Aorta (tissue), 5 donors: ENCODE measurements at regions not wholly inside any gene's neighbourhood (a gene's known extent, or its start where the extent isn't known, plus 50 kb on each side); places are given as distances from the start of the nearest gene placed in this dataset.

ENCODE experiments used
- ATAC-seq: fragments of 200-7000 bp; cut with Tn5 transposase; one replicate; pipeline ENCODE4 v1.9.1; 2022; ENCODE audit warnings: moderate library complexity; ENCODE audit not compliant: low FRiP score
- DNase-seq, 2 donors: peaks; one replicate each; pipeline ENCODE4 v3.0.0-alpha.2; 2020
- H3K27ac ChIP-seq, 2 donors: one replicate each; pipeline ENCODE4 v1.5.1; 2013; ENCODE audit warnings: low read length in 2 of 2, mild to moderate bottlenecking in 2 of 2, moderate library complexity in 2 of 2, control low read depth in 1 of 2, inconsistent platforms in 1 of 2, low read depth in 1 of 2
- H3K27me3 ChIP-seq, 2 donors: one replicate each; pipeline ENCODE4 v1.6.1; 2013; ENCODE audit warnings: control low read depth in 1 of 2, low read length in 1 of 2, mild to moderate bottlenecking in 1 of 2, moderate library complexity in 1 of 2; ENCODE audit not compliant: insufficient read depth in 2 of 2, control insufficient read depth in 1 of 2
- H3K36me3 ChIP-seq, 2 donors: one replicate each; pipeline ENCODE4 v1.6.1; 2013; ENCODE audit warnings: control low read depth in 1 of 2, low read length in 1 of 2, mild to moderate bottlenecking in 1 of 2; ENCODE audit not compliant: insufficient read depth in 2 of 2, control insufficient read depth in 1 of 2
- H3K4me1 ChIP-seq, 2 donors: one replicate each; pipeline ENCODE4 v1.6.1; 2013; ENCODE audit warnings: low read length in 2 of 2, control low read depth in 1 of 2, mild to moderate bottlenecking in 1 of 2, moderate library complexity in 1 of 2; ENCODE audit not compliant: insufficient read depth in 2 of 2, control insufficient read depth in 1 of 2
- H3K4me3 ChIP-seq, 2 donors: one replicate each; pipeline ENCODE4 v1.5.1; 2013; ENCODE audit warnings: low read length in 2 of 2, control low read depth in 1 of 2, mild to moderate bottlenecking in 1 of 2
- H3K9me3 ChIP-seq: one replicate; pipeline ENCODE4 v1.6.1; 2013; ENCODE audit warnings: mild to moderate bottlenecking, low read length; ENCODE audit not compliant: control insufficient read depth
- WGBS, 2 donors: extraction: QIAGEN DNeasy Blood & Tissue Kit; methylation state at CpG; one replicate each; pipeline ENCODE4 v1.1.7; 2013; 5-methylcytosine and 5-hydroxymethylcytosine counted together
- intact Hi-C, 2 donors: fragments of 100-400 bp; cut with DNase I; formaldehyde crosslinking; loops; one replicate each; pipeline versions ENCODE4 v1.14.2 to v1.15.0; 2022
- donor health status: healthy with polysubstance abuse.
- donor health status: Bipolar disorder and iron deficiency.
- donor health status: DM: no; HTN: no; CAD: no.
- donor health status: DM: no; HTN: no; CAD: no.
- donor health status: DM: yes; HTN: yes; CAD: no.

DNA sequence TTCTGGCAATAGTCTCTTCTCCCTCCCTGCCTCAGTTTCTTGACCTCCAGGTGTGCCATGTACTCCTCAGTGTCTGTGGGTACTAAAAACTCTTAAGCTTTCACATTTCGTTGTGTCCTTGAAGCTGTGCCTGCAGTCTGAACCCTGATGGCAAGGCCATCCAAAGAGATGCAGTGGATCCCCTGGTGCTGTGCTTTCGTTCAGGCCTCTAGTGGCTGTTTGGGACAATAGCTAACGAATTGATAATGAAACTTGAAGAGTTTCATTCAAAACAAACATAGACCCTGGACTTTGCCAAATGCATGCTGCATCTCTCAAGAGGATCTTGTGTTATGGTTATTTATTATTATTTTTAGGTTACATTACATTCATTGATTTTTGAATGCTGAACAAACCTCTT is 523.1 kb upstream of the FSIP2 start:
- Histone ChIP-seq H3K9me3 (no peaks in the 10 kb centered on the region), H3K27ac (no peak overlapping the region), H3K27me3 (no peaks in the 10 kb centered on the region), H3K4me3 (no peak overlapping the region), H3K4me1 (no peaks in the 10 kb centered on the region), H3K36me3 (no peaks in the 10 kb centered on the region)
- 44 to 49% methylated on average over 3 of the region's 3 CpGs for WGBS, 2 donors
- ATAC-seq (no peak), DNase-seq (no peak)
- intact Hi-C loops, result no loop called here

DNA sequence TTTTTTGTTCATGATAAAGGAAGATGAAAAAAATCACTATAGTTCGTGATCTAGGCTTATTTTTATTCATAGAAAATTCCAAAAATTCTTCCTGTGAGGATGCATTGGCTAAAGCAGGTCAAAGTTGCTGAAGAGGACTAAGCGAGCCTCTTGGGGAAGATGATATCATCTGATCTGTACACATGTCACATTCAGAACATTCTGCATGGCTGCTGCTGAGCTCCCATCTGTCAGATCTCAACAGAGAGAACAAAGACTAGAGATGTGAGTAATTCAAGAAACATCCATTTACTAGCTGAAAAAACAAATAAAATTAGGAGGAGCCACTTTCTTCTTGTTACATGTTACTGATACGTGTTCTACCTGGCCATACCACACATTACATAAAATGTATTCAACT is 518.6 kb upstream of the FSIP2 start:
- Histone ChIP-seq H3K27ac (no peak overlapping the region), H3K27me3 (no peaks in the 10 kb centered on the region), H3K36me3 (no peaks in the 10 kb centered on the region), H3K9me3 (no peaks in the 10 kb centered on the region), H3K4me3 (no peak overlapping the region), H3K4me1 (no peaks in the 10 kb centered on the region)
- no peak for ATAC-seq
- 57 to 61% methylated on average over 3 of the region's 3 CpGs for WGBS, 2 donors
- intact Hi-C loops, result no loop called here
- no peak for DNase-seq

GRCh38 chr2:185222311-185222710 is 516.3 kb upstream of the FSIP2 start:
- no peaks in the 10 kb centered on the region for H3K9me3 ChIP-seq
- whole genome bisulfite sequencing, 2 donors, result 35 to 48% methylated on average over 1 of the region's 1 CpG
- ATAC-seq (no peak), DNase-seq (no peak)
- no peak overlapping the region for H3K27ac ChIP-seq
- no peaks in the 10 kb centered on the region for H3K27me3 ChIP-seq
- H3K4me3 ChIP-seq, result no peak overlapping the region
- intact Hi-C loops, result no loop called here
- no peaks in the 10 kb centered on the region for H3K4me1 ChIP-seq
- H3K36me3 ChIP-seq, result no peaks in the 10 kb centered on the region

- Histone ChIP-seq H3K4me1 (no peaks in the 10 kb centered on the region), H3K4me3 (no peak overlapping the region), H3K9me3 (no peaks in the 10 kb centered on the region), H3K27me3 (no peaks in the 10 kb centered on the region), H3K36me3 (no peaks in the 10 kb centered on the region), H3K27ac (no peak overlapping the region)
- DNase-seq (no peak), ATAC-seq (no peak)
- WGBS, 2 donors, result 56 to 62% methylated on average over 3 of the region's 3 CpGs
- intact Hi-C loops, result no loop called here
Measured at GRCh38 chr2:185227391-185227790, 511.2 kb upstream of the FSIP2 start.

DNA sequence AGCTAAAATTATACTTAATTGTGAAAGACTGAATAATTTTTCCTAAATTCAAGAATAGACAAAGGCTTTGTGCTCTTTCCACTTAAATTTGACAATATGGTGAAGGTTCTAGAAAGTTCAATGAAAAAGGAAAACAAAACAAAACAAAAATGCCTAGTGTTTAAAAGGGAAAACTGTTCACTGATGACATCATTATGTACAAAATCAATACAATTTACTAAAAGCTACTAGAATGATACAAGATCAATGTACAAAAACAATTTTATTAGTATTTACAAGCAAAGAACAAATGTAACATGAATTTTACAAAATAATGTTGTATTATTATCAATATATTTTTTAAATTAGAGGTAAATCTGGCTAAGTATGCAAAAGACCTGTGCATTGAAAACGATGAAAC is 499.1 kb upstream of the FSIP2 start:
- Histone ChIP-seq H3K4me1 (no peaks in the 10 kb centered on the region), H3K9me3 (no peaks in the 10 kb centered on the region), H3K4me3 (no peak overlapping the region), H3K27ac (no peak overlapping the region), H3K36me3 (no peaks in the 10 kb centered on the region), H3K27me3 (no peaks in the 10 kb centered on the region)
- intact Hi-C loops, result no loop called here
- no peak for ATAC-seq
- no peak for DNase-seq
- 68 to 83% methylated on average over 1 of the region's 1 CpG for WGBS, 2 donors

- intact Hi-C loops, result no loop called here
- no peaks in the 10 kb centered on the region for H3K4me1 ChIP-seq
- H3K27ac ChIP-seq, result no peak overlapping the region
- no peak overlapping the region for H3K4me3 ChIP-seq
- ATAC-seq (no peak), DNase-seq (no peak)
- no peaks in the 10 kb centered on the region for H3K9me3 ChIP-seq
- 58 to 74% methylated on average over 4 of the region's 4 CpGs for WGBS, 2 donors
- H3K27me3 ChIP-seq, result no peaks in the 10 kb centered on the region
- H3K36me3 ChIP-seq, result no peaks in the 10 kb centered on the region
Measured at GRCh38 chr2:185240796-185241195, 497.8 kb upstream of the FSIP2 start.

GRCh38 chr2:185241556-185241955 is 497.0 kb upstream of the FSIP2 start:
- no peaks in the 10 kb centered on the region for H3K36me3 ChIP-seq
- no peaks in the 10 kb centered on the region for H3K27me3 ChIP-seq
- intact Hi-C loops, result no loop called here
- DNase-seq (no peak), ATAC-seq (no peak)
- no peaks in the 10 kb centered on the region for H3K4me1 ChIP-seq
- H3K4me3 ChIP-seq, result no peak overlapping the region
- no peak overlapping the region for H3K27ac ChIP-seq
- no peaks in the 10 kb centered on the region for H3K9me3 ChIP-seq
- WGBS, 2 donors, result 85 to 90% methylated on average over 13 of the region's 13 CpGs

- ATAC-seq, result no peak
- intact Hi-C loops, result no loop called here
- WGBS, 2 donors, result 80 to 82% methylated on average over 2 of the region's 2 CpGs
Measured at GRCh38 chr2:185242462-185242861, 496.1 kb upstream of the FSIP2 start.

DNA sequence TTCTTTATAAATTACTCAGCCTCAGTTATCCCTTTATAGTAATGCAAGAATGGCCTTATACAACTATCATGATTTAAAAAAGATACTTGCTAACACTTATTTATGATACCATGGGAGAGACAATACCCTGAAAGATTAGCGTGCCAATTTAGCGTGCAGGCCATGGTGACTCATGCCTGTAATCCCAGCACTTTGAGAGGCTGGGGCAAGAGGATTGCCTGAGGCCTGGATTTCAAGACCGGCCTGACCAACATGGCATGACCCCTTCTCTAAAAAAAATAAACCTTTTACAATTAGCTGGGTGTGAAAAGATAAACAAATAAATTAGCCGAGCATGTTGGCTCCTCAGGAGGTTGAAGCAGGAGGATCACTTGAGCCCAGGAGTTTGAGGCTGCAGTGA is 493.4 kb upstream of the FSIP2 start:
- Histone ChIP-seq H3K9me3 (no peaks in the 10 kb centered on the region), H3K27ac (no peak overlapping the region), H3K27me3 (no peaks in the 10 kb centered on the region), H3K4me3 (no peak overlapping the region), H3K4me1 (no peaks in the 10 kb centered on the region), H3K36me3 (no peaks in the 10 kb centered on the region)
- ATAC-seq (no peak), DNase-seq (no peak)
- 84 to 89% methylated on average over 4 of the region's 4 CpGs for WGBS, 2 donors
- intact Hi-C loops, result no loop called here

More at GRCh38 chr2:185242462-185242861, 496.1 kb upstream of the FSIP2 start:
- Histone ChIP-seq H3K36me3 (no peaks in the 10 kb centered on the region), H3K9me3 (no peaks in the 10 kb centered on the region), H3K27me3 (no peaks in the 10 kb centered on the region), H3K27ac (no peak overlapping the region), H3K4me3 (no peak overlapping the region), H3K4me1 (no peaks in the 10 kb centered on the region)
- DNase-seq, result no peak
